ENCODE measurements at regions not wholly inside any gene's neighbourhood (a gene's known extent, or its start where the extent isn't known, plus 50 kb on each side); places are given as distances from the start of the nearest gene placed in this dataset.

- TF ChIP-seq, protein P1, sequence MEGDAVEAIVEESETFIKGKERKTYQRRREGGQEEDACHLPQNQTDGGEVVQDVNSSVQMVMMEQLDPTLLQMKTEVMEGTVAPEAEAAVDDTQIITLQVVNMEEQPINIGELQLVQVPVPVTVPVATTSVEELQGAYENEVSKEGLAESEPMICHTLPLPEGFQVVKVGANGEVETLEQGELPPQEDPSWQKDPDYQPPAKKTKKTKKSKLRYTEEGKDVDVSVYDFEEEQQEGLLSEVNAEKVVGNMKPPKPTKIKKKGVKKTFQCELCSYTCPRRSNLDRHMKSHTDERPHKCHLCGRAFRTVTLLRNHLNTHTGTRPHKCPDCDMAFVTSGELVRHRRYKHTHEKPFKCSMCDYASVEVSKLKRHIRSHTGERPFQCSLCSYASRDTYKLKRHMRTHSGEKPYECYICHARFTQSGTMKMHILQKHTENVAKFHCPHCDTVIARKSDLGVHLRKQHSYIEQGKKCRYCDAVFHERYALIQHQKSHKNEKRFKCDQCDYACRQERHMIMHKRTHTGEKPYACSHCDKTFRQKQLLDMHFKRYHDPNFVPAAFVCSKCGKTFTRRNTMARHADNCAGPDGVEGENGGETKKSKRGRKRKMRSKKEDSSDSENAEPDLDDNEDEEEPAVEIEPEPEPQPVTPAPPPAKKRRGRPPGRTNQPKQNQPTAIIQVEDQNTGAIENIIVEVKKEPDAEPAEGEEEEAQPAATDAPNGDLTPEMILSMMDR (IDR thresholded peaks at IDR 0.05) = no peak
- no peak for TF ChIP-seq POLR2A (IDR thresholded peaks at IDR 0.05)
These were observed 70.3 kb upstream of the SHH start for GRCh38 chr7:155882596-155882995.

All from thyroid gland (tissue), 4 donors.